Stomach (tissue), 8 donors: ENCODE measurements at regions not wholly inside any gene's neighbourhood (a gene's known extent, or its start where the extent isn't known, plus 50 kb on each side); places are given as distances from the start of the nearest gene placed in this dataset.

Experiments used
- DNase-seq, 2 donors: peaks; one replicate each; pipeline versions ENCODE4 v3.0.0 to v3.0.0-alpha.2; 2013 to 2019
- H3K27ac ChIP-seq, 5 donors: fragments of 200-600 bp in 4 of 5; sonication (generic) in 4 of 5; one replicate each; pipeline ENCODE4 v1.5.1; 2013 to 2019; ENCODE audit warnings: mild to moderate bottlenecking in 1 of 5, moderate library complexity in 1 of 5
- H3K27me3 ChIP-seq, 3 donors: fragments of 200-600 bp; sonication (generic); one replicate each; pipeline ENCODE4 v1.5.1; 2017 to 2019; ENCODE audit warnings: mixed run types in 1 of 3
- H3K36me3 ChIP-seq, 4 donors: fragments of 200-600 bp; sonication (generic); 1 replicate in 3 of 4; 2 replicates in 1 of 4; pipeline ENCODE4 v1.5.1; 2016 to 2019
- H3K4me1 ChIP-seq, 4 donors: fragments of 200-600 bp; sonication (generic); one replicate each; pipeline ENCODE4 v1.5.1; 2016 to 2019
- H3K4me3 ChIP-seq, 4 donors: fragments of 200-600 bp; sonication (generic) in 3 of 4; one replicate each; pipeline ENCODE4 v1.5.1; 2016 to 2019; ENCODE audit warnings: mild to moderate bottlenecking in 1 of 4
- H3K9me3 ChIP-seq, 4 donors: fragments of 200-600 bp; sonication (generic); one replicate each; pipeline ENCODE4 v1.5.1; 2016 to 2019
- EP300 ChIP-seq: sonication (generic); formaldehyde crosslinking; IDR thresholded peaks from one replicate; pipeline ENCODE4 v1.6.1; 2017; ENCODE audit warnings: antibody characterized with exemption
- POLR2A ChIP-seq, 4 donors: fragments of 450-650 bp; IDR thresholded peaks; one replicate each; pipeline ENCODE4 v1.6.1; 2016; ENCODE audit warnings: antibody characterized with exemption in 4 of 4, control low read depth in 2 of 4, mild to moderate bottlenecking in 1 of 4, moderate library complexity in 1 of 4
- POLR2AphosphoS5 ChIP-seq, 3 donors: sonication (generic); formaldehyde crosslinking; IDR thresholded peaks; one replicate each; pipeline ENCODE4 v1.6.1; 2016; ENCODE audit warnings: antibody characterized with exemption in 3 of 3
- WGBS, 5 donors: extraction: QIAGEN DNeasy Blood & Tissue Kit in 3 of 5; methylation state at CpG; one replicate each; pipeline versions ENCODE4 v1.1.5 to v1.1.7; 2013 to 2018; 5-methylcytosine and 5-hydroxymethylcytosine counted together
- intact Hi-C: fragments of 100-400 bp; cut with DNase I; formaldehyde crosslinking; loops from one replicate; pipeline ENCODE4 v1.15.1; 2023; ENCODE audit warnings: low total_unique reads
- TF ChIP-seq, protein P1 (sequence below), 7 experiments: fragments of 450-650 bp in 4 of 7; fragments of 200-600 bp in 3 of 7; sonication (generic) in 3 of 7; IDR thresholded peaks; one replicate each; pipeline ENCODE4 v1.5.1; 2016 to 2019; ENCODE audit warnings: antibody characterized with exemption in 7 of 7, control low read depth in 2 of 7, mild to moderate bottlenecking in 1 of 7
- donor health status: healthy with polysubstance abuse.
- donor health status: Bipolar disorder and iron deficiency.
- donor health status: healthy.

- Histone ChIP-seq H3K36me3 (no peaks in the 10 kb centered on the region), H3K27me3 (no peaks in the 10 kb centered on the region), H3K4me3 (no peak overlapping the region), H3K9me3 (no peaks in the 10 kb centered on the region), H3K27ac (no peak overlapping the region), H3K4me1 (no peaks in the 10 kb centered on the region)
- DNase-seq: no peak
- no peak for TF ChIP-seq EP300
- no peak for TF ChIP-seq POLR2AphosphoS5 (IDR thresholded peaks at IDR 0.05)
- no peak for TF ChIP-seq POLR2A (IDR thresholded peaks at IDR 0.05)
- TF ChIP-seq, protein P1, sequence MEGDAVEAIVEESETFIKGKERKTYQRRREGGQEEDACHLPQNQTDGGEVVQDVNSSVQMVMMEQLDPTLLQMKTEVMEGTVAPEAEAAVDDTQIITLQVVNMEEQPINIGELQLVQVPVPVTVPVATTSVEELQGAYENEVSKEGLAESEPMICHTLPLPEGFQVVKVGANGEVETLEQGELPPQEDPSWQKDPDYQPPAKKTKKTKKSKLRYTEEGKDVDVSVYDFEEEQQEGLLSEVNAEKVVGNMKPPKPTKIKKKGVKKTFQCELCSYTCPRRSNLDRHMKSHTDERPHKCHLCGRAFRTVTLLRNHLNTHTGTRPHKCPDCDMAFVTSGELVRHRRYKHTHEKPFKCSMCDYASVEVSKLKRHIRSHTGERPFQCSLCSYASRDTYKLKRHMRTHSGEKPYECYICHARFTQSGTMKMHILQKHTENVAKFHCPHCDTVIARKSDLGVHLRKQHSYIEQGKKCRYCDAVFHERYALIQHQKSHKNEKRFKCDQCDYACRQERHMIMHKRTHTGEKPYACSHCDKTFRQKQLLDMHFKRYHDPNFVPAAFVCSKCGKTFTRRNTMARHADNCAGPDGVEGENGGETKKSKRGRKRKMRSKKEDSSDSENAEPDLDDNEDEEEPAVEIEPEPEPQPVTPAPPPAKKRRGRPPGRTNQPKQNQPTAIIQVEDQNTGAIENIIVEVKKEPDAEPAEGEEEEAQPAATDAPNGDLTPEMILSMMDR (IDR thresholded peaks at IDR 0.05): no peak
- WGBS, 5 donors: 78 to 87% (median 83%) methylated on average over 8 to 15 of the region's 15 CpGs
- intact Hi-C loops: no loop called here
Measured at GRCh38 chr11:70582886-70583641, 184.7 kb downstream of the CTTN start.

- no peaks in the 10 kb centered on the region for H3K4me1 ChIP-seq
- H3K4me3 ChIP-seq: no peak overlapping the region
- no peak overlapping the region for H3K27ac ChIP-seq
- H3K9me3 ChIP-seq: no peaks in the 10 kb centered on the region
- DNase-seq: no peak
- intact Hi-C loops: no loop called here
- no peaks in the 10 kb centered on the region for H3K27me3 ChIP-seq
- 88 to 95% (median 91%) methylated on average over 17 of the region's 17 CpGs for WGBS, 5 donors
- TF ChIP-seq POLR2A (IDR thresholded peaks at IDR 0.05) (no peak), POLR2AphosphoS5 (IDR thresholded peaks at IDR 0.05) (no peak), EP300 (no peak)
- TF ChIP-seq, protein P1 (IDR thresholded peaks at IDR 0.05): no peak
- no peaks in the 10 kb centered on the region for H3K36me3 ChIP-seq
Measured at GRCh38 chr11:70583781-70584218, 185.5 kb downstream of the CTTN start.

- H3K36me3 ChIP-seq: no peaks in the 10 kb centered on the region
- TF ChIP-seq POLR2AphosphoS5 (IDR thresholded peaks at IDR 0.05) (no peak), POLR2A (IDR thresholded peaks at IDR 0.05) (no peak), EP300 (no peak)
- TF ChIP-seq, protein P1 (IDR thresholded peaks at IDR 0.05): no peak
- intact Hi-C loops: no loop called here
- WGBS, 5 donors: 89 to 94% (median 92%) methylated on average over 15 of the region's 15 CpGs
- H3K27me3 ChIP-seq: no peaks in the 10 kb centered on the region
- H3K9me3 ChIP-seq: no peaks in the 10 kb centered on the region
- H3K27ac ChIP-seq: no peak overlapping the region
- no peaks in the 10 kb centered on the region for H3K4me1 ChIP-seq
- H3K4me3 ChIP-seq: no peak overlapping the region
- DNase-seq: no peak
Measured at GRCh38 chr11:70584498-70585235, 186.3 kb downstream of the CTTN start.

DNA sequence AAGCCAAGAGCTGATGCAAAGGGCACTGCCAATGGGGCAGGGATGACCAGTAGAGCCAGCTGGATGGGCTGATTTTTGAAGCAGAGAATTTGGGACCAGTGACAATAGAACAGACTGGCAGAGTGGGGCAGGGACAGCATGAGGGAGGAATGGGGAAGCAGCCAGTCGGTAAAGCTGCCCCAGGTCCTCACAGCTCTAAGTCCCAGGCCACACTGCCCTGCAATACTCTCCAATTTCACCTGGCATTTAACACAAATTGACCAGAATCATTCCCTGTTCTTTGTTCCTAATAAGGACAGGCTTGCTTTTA is 186.9 kb downstream of the CTTN start:
- Histone ChIP-seq H3K4me1 (no peaks in the 10 kb centered on the region), H3K4me3 (no peak overlapping the region), H3K9me3 (no peaks in the 10 kb centered on the region), H3K27me3 (no peaks in the 10 kb centered on the region), H3K36me3 (no peaks in the 10 kb centered on the region), H3K27ac (no peak overlapping the region)
- no peak for TF ChIP-seq POLR2A (IDR thresholded peaks at IDR 0.05)
- TF ChIP-seq, protein P1 (IDR thresholded peaks at IDR 0.05): no peak
- no peak for TF ChIP-seq POLR2AphosphoS5 (IDR thresholded peaks at IDR 0.05)
- TF ChIP-seq EP300: no peak
- intact Hi-C loops: no loop called here
- 83 to 93% (median 86%) methylated on average over 1 of the region's 1 CpG for WGBS, 5 donors
- DNase-seq: no peak
